Activated CD4-positive, CD25-positive, alpha-beta regulatory T cell treated with anti-CD3 and anti-CD28 coated beads, Interleukin-2, amount 50 U/mL, for 24 hours (primary cell): ENCODE measurements at regions not wholly inside any gene's neighbourhood (a gene's known extent, or its start where the extent isn't known, plus 50 kb on each side); places are given as distances from the start of the nearest gene placed in this dataset.

ENCODE experiments used
- ATAC-seq, 2 donors: fragments of 150-1000 bp; cut with Tn5 transposase; one replicate each; pipeline ENCODE4 v1.10.0; 2021; ENCODE audit warnings: mild to moderate bottlenecking in 1 of 2, moderate library complexity in 1 of 2

DNA sequence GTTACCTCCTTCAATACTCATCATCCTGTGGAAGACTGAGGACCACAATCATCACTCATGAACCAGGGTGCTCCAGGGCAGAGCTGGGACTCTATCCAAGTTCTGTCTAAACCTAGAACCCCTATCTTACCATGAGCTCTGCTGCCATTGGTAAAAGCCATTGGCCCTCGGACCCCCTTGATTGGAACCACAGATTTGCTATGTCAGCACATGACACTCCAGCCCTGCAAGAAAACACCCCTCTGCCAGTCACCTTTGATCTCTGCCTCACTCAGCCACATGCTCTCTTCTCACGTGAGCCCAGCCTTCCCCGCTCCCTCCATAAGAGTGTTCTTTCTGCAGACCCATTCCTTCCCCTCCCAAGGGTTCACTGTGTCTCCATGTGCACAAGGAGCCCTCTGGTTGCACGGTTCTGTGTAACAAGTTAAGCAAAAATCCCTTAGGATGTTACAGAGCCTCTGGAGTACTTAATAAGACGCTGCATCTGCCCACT lies 468.8 kb upstream of the DYNLRB2 start:
- no peak for ATAC-seq

DNA sequence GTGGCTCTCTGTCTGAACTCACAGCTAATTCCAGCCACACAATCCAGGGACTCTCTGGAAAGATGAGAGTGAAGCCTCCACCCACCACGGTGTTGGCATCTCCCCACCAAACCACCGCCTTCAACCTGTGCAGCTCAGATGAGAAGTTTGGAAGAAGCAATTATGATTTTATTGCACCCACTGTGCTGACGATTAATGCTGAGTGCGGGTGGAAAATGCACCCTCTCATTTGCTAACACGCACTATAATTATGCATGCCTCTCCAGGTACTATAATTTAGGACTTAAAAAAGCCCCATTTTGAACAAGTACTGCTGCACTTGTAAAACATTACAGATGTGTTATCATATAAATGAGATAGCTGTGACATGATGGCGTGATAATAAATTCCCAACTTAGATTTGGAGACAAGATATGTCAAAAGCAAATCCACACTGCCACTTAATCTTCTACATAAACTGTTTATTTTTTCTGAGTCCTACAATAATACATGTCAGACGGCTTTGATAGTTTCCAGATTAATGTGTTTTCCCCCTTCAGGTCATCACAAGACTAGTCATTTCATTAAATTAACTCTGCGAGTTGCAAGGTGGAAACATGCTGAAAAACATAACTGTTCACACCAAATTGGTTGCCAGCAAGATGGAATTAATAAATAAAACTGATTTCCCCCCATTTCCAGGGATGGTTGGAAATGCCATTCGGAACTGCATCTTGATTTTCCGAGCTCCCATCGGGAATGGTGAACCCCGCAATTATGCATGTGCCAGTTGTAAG lies 466.5 kb upstream of the MAF start:
- no peak for ATAC-seq

DNA sequence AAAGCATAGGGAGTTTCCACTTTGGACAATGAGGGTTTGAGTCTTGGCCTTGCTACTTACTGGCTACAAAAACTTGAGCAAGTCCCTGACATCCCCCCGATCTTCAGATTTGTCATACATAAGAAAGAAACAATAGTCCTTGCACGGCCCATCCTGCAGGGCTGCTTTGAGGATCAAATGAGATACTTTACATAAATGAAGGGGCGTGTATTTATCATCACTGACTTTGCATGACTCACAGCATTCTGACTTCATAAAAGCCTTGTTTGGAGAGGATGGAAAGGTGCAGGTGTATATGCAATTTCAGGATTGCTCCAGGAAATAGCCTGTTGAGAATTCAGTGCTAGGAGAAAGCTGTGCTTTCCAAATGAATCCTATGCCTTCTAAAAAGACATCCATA lies 465.0 kb upstream of the MAF start:
- no peak for ATAC-seq

DNA sequence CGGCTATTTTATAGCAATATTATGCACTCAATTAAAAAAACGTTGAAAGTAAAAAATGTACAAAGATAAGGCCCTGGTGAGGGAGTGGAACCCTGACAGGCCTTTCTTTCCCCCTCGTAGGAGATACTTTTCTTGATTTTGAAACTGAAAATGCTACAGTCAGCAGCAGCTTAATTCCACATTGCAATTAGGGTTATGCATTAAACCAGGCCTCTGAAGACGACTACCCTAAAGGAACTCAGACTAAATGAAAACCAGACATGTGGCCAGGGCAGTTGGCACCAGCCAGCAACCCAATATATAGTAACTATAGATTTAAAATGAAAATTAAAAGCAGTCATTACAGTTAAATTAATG lies 463.2 kb upstream of the MAF start:
- ATAC-seq, result no peak

DNA sequence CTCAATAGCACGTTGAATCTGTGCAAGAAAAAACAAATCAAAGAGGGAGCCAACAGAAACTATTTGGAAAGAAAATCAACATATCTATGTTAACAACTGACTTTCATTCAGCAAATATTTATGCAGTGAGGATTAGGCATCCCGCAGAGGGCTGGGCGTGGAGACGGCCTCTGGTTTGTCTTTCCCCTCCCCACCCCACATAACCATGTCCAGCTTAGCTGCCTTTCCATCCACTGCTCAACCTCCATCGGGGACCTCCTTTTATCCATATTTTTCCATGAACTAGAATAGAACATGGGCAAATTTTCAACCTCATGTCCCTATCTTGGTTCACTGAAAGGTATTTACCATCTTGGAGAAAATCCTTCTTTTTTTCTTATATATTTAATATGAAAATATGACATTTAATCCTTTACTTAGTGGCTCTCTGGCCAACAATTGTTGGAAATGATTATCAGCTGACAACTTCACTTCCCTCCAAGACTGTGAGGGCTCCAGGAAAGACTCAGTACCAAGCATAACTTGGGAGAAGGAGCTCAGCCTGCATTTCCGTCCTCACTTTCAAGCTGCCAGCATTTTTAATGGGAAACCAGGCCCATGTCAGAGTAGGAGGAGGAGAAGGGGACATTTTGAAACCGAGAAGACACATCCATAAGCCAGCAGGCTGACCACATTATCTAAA lies 462.6 kb upstream of the MAF start:
- no peak for ATAC-seq

DNA sequence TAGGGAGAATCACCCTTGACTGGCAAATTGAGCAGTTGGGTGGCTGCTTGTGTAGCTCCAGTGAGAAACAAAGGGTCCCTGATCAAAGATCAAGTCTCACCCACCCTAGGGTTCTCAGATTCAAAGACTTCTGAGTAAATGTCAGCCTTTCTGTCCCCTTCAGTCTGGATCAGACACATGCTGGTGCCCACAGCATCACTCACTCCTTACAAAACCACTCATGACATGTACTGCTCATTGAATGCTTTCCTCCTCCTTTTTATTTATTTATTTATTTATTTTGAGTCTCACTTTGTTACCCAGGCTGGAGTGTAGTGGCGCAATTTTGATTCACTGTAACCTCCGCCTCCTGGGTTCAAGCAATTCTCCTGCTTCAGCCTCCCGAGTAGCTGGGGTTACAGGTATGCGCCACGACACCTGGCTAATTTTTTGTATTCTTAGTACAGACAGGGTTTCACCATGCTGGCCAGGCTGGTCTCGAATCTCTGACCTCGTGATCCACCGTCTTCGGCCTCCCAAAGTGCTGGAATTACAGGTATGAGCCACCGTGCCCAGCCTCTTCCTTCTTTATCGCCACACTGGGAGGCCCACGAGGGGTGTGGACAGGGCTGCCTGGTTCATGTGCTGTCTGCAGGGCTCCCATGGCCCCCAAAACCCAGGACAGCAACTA lies 462.0 kb upstream of the MAF start:
- ATAC-seq, result no peak

DNA sequence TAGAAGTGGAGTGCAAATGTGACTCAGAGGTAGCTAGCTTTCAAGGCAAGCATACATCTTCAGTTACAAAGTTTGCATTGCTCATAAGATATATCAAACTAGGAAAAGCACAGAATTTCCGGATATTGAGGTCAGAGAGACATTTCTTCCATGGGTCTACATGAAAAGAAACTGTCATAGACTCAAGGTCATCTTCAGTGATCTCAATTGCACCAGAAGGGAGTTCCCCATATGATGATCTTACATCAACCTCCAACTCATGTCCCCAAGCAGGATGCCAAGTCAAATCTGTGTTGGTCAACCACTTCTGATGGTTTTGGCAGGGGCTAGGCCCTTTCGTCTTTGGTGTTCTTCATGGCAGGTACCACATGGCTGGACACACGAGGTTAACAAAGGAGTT lies 459.9 kb upstream of the MAF start:
- no peak for ATAC-seq

DNA sequence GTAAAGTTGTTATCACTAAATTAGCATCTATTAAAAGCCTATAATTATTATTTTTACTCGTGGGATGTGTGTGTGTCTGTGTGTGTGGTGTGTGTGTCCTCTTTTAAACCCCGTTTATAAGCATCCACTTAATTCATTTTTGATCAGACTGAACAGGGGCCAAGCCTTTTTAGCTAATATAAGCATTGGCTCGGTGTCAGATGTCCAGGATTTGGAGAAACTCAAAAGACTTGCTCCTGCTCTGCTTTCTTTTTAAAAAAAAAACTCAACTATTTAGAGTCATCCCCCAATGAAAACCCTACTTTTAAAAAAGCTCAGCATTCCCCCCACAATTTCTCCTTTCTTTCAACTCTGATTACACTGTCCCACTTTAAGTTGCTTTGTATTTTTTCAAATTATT lies 459.3 kb upstream of the MAF start:
- no peak for ATAC-seq

DNA sequence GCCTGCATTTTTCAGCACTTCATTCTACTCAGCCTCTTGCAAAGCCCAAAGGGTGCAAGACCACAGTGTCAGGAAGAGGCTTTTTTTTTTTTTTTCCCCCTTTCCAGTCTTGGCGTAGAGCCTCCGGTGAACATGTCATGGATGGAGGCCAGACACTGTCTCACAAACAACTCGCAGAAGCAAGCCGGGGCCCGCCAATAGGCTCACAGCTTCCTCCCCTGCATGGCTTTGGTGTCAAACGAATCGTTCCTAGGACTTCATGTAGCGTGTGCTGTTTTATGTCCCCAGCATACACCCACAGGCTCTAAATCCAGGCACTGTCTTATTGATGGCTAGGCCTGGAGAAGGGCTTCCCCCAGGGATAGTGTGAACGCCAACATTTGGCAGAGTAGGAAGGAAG lies 457.7 kb upstream of the MAF start:
- ATAC-seq, result no peak

DNA sequence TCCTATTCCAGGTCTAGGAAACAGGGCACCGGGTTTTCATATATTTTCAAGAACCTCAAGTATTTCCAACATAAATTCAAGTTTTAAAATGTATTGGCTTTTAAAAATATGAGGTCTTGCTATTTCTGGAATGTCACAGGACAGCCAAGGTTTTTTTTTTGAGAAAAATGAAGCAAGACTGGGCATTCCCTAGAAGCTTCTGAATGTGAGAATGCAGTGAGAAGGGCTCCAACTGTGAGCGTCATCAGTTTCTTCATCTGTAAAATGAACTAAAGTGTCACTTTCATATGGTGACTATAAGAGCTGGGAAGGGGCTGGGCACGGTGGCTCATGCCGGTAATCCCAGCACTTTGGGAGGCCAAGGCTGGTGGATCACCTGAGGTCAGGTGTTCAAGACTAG lies 455.8 kb upstream of the MAF start:
- no peak for ATAC-seq

DNA sequence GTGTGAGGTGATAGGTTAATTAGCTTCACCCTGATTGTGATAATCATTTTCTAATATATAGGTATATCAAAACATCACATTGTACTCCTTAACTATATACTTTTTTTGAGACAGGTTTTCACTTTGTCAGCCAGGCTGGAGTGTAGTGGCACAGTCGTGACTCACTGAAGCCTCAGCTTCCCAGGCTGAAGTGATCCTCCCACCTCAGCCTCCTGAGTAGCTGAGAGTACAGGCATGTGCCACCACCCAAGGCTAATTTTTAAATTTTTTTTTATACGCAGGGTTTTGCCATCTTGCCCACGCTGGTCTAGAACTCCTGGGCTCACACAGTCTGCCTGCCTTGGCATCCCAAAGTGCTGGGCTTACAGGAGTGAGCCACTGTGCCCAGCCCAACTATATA lies 455.3 kb upstream of the MAF start:
- no peak for ATAC-seq

DNA sequence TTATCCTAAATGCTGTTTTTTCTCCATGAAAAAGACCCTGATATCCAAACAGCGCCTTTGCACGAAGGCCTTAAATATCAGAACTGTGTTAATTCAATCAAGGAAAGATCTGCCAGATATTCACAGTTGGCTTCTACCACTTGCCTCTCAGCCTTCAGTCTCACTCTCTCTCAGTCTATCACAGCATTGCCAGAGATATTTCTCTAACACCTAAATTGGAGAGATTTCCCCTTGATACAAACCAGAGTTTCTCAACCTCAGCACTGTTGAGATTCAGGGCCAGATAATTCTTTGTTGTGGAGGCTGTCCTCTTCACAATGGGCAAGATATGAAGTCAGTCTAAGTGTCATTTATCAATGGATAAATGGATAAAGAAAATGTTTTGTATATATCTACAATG lies 454.1 kb upstream of the MAF start:
- no peak for ATAC-seq

DNA sequence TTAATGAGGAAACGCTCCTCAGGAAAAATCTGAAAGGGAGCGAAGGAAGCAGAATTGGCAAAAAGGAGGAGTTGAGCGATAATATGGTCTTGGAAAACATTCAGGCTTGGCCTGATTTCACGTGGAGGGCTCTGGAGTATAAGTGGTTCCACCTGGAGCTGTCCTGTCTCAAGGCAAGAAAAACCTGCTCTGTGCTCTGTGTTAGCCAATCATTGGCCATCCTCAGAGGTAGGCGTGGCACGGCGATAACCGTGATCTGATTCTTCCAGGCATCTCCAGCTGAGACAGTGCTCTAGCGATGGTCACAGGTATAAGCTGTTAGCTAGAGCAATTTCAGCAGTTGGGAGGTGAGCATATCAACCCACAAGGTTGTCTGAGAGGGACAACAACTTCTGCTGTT lies 450.5 kb upstream of the MAF start:
- ATAC-seq, result no peak

DNA sequence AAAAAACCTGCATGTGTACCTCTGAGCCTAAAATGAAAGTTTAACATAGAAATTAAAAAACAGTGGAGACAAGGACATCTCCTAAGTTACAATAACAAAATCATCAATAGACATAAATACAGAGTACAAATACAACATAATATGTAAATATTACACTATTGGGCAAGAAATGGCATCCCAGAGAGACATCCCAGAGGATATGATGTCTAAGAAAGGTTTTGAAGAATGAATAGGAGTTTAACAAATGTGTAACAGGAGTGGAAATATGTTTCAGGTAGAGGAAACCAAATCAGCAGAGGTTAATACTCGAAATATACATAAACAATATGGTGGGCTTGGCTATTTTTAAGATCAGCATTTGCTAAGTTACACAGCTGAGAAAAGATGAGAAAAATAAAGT lies 447.7 kb upstream of the MAF start:
- ATAC-seq, result no peak

DNA sequence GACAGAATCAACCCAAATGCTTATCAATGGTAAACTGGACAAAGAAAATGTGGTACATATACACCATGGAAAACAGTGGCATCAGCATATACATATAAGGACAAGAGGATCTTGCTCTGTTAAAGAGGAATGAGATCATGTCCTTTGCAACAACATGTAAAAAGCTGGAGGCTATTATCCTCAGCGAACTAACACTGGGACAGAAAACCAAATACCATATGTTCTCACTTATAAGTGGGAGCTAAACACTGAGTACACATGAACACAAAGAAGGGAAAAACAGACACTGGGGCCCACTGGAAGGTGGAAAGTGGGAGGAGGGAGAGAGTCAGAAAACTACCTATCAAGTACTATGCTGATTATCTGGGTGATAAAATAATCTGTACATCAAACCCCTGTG lies 447.3 kb upstream of the MAF start:
- ATAC-seq, result no peak

DNA sequence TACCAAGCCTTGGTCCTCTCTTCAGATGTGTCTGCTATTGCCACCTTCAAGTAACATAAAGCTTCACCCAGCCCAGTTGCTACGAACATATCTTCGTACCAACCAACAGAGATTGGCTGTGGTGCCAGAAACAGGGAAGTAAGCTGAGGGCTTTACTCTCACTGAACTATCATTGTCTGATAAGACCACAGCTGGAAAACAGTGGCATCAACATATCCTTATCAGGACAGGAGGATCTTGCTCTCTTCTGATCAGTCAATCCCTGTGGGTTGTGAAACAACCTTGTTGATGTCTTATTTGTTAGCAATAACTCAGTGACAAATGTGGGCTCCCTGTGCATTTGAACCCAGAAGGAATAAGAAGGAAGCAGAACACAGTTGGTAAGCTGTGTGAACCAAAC lies 446.3 kb upstream of the MAF start:
- ATAC-seq, result no peak

DNA sequence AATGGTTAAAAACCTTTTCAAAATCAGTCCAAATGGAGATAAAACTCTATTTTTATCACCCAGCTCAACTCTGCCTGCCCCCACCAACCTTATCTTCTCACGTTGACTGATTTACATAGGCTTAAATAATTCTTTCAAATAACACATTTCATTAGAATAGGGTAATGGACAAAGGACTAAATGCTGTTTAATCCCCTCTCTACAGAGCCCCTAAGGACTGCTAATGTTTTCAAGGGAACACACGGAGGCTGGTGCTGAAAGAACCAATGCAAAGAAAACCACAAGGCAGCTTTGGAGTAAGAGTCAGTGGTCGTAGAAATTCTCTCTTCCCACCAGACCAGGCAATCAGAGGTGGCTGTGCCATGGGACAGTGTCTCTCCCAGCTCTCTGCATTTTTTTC lies 445.7 kb upstream of the MAF start:
- ATAC-seq, result no peak

DNA sequence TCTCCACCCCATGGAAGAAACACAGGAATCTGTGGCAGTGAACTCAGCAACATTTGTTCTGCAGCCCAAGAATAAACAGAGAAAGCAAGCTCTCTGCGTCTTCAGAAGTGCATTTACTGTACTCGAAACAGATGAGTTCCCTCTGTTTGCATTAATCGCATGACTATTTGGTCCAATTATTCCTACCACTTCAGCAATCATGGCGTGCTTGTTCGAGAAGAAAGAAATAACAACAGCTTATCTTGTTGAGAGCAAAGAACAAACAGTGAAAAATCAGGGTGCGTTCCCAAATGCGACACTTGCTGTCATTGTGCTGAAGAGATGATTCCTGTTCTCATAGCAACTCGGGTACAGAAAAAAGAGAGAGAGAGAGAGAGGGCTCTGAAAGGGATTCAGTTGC lies 445.3 kb upstream of the MAF start:
- ATAC-seq, result no peak

DNA sequence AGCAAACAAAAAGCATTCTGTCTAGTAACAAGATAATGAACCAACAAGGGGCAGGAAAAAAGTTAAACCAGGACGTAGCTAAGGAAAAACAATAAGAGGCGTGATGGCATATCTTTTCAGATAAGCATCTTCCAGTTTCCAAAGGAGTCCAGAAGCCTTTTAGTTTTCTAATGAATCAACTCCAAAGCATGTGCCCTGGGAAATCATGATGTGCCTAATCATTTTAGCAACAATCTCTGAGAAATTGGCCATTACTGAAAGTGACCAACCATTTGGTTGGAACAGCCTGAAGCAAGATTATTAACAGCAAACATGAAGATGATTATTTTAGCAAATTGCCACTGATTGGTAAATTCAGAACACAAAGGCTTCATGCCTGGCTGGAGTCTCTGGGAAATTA lies 440.9 kb upstream of the MAF start:
- ATAC-seq, result no peak

DNA sequence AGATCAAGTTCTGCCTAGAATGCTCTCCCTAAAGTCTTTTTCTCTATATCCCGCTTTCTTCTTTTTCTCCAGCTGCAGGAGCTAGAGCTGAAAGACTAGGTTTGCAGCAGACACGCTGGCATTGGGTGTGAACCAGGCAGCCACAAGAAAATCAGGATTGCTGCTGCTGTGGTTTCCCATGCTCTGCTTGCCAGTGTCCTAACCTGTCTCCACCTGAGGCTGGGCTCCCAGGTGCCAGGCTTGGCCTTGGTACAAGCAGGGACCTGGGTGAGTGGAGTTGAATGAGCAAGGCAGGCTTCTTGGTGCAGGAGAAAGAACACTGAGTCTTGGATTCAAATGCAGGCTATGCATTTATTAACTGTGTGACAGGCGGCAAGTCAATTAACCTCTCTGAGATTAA lies 440.3 kb upstream of the MAF start:
- no peak for ATAC-seq

DNA sequence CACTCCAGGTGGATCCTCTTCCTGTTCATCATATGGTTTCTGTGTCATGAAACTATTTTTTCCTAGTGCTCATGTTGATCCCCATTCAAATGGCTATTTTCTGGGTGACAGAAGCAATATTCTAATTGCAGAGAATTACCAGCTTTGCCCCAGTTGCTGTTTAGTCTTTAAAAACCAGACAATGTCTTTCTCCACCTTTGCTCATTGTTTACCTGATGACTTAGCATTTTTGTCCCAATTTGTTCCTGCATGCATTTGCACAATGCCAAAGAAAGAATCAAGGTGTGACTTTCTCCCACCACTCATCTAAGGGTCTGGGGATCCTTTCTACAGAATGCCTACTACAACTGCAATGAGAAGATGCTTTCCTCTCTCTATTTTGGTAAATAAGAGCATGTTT lies 439.9 kb upstream of the MAF start:
- ATAC-seq, result no peak

DNA sequence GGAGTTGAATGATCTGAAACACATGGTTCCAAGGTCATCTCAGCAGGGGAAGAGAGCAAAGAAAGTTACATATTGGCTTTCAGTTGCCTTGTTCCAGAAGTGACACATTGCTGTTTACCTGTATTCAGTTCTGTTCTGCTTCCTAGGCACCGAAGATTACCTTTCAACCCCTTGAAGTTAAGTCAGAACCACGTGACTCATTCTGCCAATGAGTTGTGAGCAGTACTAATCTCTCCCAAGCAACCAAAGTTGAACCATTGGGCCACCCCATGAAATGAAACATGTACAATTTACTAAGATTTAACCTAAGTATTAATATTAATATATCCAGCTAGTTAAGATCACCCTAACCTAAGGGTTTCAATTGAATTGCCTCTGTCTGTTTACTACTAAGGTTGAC lies 439.2 kb upstream of the MAF start:
- ATAC-seq, result no peak

DNA sequence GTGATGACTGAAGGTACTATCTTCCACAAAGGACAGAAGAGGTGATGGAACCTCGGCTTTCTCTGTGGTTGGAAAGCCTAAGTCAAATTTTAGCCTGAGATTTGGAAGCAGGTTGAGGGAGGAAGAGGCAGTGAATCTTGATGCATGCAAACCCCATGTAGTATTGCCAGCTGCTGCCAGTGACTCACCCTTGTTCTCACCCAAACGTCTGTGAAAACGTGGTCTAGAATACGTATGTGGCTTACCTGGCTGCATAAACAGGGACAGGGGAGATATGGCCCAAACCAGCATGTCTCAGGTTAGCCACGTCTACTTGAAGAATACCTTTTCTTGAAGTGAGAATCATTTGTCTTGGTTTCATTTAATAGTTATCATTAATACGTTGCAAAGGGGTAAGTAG lies 438.0 kb upstream of the MAF start:
- no peak for ATAC-seq

DNA sequence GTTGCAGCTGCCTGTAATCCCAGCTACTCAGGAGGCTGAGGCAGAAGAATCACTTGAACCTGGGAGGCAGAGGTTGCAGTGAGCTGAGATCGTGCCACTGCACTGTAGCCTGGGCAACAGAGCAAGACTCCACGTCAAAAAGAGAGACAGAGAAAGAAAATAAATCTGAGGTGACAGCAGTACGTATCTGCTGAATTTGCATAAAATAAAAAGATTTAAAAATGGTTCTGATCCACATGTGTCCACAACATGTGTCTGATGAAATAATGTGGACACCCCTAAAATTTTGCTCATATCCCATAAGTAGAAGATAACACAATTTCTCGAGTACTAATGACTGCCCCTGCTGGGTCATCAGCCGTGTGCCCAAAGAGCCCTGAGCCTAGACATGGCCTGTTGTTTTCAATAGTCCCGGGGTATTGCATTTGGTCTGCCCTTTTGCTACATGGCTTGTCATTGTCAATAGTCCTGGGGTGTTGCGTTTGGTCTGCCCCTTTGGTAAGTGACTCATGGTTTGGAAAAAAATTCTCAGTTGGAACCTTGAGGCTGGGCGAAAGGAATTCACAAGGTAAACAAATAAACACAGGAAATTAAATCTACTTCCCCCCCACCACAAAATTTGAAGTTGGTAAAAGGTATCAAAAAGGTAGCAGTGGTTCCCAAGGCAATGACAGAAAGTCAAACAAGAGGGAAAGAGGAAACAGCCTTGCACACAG lies 434.6 kb upstream of the MAF start:
- no peak for ATAC-seq
